HUES48 (cell line): ENCODE measurements at regions not wholly inside any gene's neighbourhood (a gene's known extent, or its start where the extent isn't known, plus 50 kb on each side); places are given as distances from the start of the nearest gene placed in this dataset.

Experiments
- H3K27ac ChIP-seq: one replicate; pipeline ENCODE4 v1.7.0; 2013; ENCODE audit warnings: low read depth, low read length, inconsistent platforms
- H3K27me3 ChIP-seq: 2 replicates; pipeline ENCODE4 v1.6.1; 2013; ENCODE audit warnings: mild to moderate bottlenecking, low read length; ENCODE audit not compliant: control insufficient read depth, insufficient read depth
- H3K36me3 ChIP-seq: 2 replicates; pipeline ENCODE4 v1.6.1; 2013; ENCODE audit warnings: low read length; ENCODE audit not compliant: control insufficient read depth, insufficient read depth
- H3K4me1 ChIP-seq: 2 replicates; pipeline ENCODE4 v1.6.1; 2013; ENCODE audit warnings: mild to moderate bottlenecking, low read length; ENCODE audit not compliant: control insufficient read depth, insufficient read depth
- H3K4me3 ChIP-seq: 2 replicates; pipeline ENCODE4 v1.5.1; 2013; ENCODE audit warnings: mild to moderate bottlenecking, low read depth, low read length
- H3K9ac ChIP-seq: 2 replicates; pipeline ENCODE4 v1.6.1; 2013; ENCODE audit warnings: mild to moderate bottlenecking, low read depth, low read length, moderate library complexity
- H3K9me3 ChIP-seq: 2 replicates; pipeline ENCODE4 v1.6.1; 2013; ENCODE audit warnings: low read length; ENCODE audit not compliant: control insufficient read depth, insufficient read depth

DNA sequence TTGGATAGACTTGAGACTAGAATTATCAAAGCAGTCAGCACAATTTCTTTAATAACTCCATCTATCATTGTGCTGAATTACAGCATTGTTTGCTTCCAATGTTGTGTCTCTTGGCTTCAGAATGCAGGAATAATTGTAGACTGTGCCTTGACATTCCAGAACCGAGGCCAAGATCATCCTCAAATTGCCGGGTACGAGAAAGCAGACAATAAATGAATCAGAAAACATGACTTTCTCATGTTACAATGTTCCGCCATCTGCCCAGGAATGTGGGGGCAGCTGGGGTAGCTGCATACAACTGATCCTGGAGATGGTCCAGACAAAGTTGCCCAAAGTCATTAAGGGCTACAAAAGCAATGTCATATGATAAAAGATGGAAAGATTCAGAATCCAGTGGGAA, 206.2 kb upstream of the SGCD start:
- no peak overlapping the region for H3K27ac ChIP-seq
- H3K9me3 ChIP-seq: no peaks in the 10 kb centered on the region
- no peaks in the 10 kb centered on the region for H3K27me3 ChIP-seq
- no peaks in the 10 kb centered on the region for H3K36me3 ChIP-seq
- H3K4me3 ChIP-seq: no peak overlapping the region
- no peaks in the 10 kb centered on the region for H3K4me1 ChIP-seq
- no peak overlapping the region for H3K9ac ChIP-seq

DNA sequence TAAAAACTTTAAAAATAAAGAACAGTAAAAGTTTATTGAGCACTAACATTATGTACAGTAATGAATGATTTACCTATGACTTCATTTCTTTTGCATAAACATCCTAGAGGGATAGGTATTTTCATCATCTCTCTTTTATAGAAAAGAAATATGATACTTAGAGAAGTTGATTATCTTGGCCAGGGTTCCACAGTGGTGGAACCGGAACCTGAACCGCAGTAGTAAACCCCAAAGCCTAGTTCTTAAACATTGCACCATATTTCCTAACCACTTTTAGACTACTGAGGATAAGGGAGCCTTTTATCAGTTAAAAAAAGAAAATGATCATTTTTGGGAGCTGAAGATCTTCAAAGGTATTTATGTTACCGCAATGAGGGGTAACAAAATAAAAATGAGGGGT, 205.7 kb upstream of the SGCD start:
- no peaks in the 10 kb centered on the region for H3K27me3 ChIP-seq
- H3K9ac ChIP-seq: no peak overlapping the region
- H3K9me3 ChIP-seq: no peaks in the 10 kb centered on the region
- H3K4me3 ChIP-seq: no peak overlapping the region
- no peaks in the 10 kb centered on the region for H3K4me1 ChIP-seq
- no peak overlapping the region for H3K27ac ChIP-seq
- H3K36me3 ChIP-seq: no peaks in the 10 kb centered on the region

DNA sequence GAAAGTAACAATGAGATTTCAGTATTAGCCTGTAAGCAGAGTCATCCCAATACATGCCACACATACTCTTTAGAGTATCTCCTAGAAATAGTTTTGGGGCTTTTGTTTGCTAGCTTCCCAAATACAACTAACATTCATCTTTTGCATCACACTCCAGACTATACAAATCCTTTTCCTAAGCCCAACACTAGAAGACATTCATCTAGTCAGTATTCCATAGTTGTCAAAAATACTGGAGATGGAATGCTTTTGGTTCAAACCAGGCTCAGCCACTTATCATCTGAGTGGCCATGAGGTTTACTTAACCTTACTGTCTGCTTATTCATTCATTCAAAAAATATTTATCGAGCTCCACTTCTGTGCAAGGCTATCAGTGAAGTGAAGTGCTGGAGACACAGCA, 205.1 kb upstream of the SGCD start:
- Histone ChIP-seq H3K27me3 (no peaks in the 10 kb centered on the region), H3K4me3 (no peak overlapping the region), H3K4me1 (no peaks in the 10 kb centered on the region), H3K9me3 (no peaks in the 10 kb centered on the region), H3K27ac (no peak overlapping the region), H3K9ac (no peak overlapping the region), H3K36me3 (no peaks in the 10 kb centered on the region)

DNA sequence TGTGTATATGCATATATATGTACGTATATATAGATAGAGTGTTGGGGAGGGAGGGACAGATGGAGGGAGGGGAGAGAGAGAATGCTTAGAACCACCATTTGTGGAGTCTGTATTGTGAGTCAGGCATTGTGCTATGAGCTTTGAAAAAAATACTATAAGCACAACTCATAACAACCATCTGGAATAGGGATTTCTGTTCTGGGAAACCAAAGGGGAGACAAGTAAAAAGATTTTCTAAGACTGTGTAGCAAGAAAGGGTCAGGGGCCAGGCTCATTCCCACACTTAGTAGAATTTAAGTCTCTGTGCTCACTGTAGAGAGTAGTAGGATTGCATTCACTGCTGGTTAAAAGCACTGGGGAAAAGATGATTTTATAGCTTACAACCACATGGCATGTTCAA, 202.3 kb upstream of the SGCD start:
- Histone ChIP-seq H3K4me1 (no peaks in the 10 kb centered on the region), H3K36me3 (no peaks in the 10 kb centered on the region), H3K27ac (no peak overlapping the region), H3K9me3 (no peaks in the 10 kb centered on the region), H3K9ac (no peak overlapping the region), H3K4me3 (no peak overlapping the region), H3K27me3 (no peaks in the 10 kb centered on the region)

DNA sequence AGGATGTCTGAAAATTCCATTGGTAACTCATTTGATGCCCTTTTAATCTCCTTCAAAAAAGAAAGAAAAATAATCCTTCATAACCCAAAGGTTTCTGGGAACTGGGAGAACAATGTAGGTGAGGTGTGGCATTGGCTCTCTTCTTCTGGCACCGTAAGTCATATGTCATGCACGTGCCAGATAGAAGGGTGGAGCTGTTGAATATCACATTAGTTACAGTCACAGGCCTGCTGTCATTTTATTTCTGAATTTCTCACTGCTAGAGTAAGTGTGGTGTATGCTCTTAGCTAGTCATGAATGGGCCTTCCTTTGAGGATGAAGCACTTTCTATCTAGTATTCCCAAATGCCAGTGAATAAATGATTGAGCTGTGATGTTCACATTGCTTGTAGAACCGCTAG, 201.8 kb upstream of the SGCD start:
- H3K27me3 ChIP-seq: no peaks in the 10 kb centered on the region
- H3K4me1 ChIP-seq: no peaks in the 10 kb centered on the region
- H3K27ac ChIP-seq: no peak overlapping the region
- H3K9ac ChIP-seq: no peak overlapping the region
- H3K4me3 ChIP-seq: no peak overlapping the region
- H3K9me3 ChIP-seq: no peaks in the 10 kb centered on the region
- no peaks in the 10 kb centered on the region for H3K36me3 ChIP-seq

DNA sequence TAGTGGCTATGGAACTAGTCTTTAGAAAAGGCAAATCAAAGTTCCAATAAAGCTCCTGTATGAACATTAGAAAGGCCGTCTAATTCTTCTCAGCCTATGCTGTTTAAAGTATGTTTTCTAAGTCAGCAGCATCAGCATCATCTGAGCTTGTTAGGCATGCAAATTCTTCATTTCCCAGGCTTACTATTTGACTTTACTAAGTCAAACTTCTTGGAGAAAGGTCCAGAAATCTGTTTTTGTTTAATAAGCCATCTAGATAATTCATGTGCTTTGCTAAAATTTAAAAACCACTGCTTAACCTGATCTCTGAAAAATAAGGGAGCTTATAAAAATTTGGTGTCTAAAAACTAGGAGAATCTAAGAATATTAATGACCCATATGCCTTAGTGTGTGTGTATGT, 200.2 kb upstream of the SGCD start:
- H3K27me3 ChIP-seq: no peaks in the 10 kb centered on the region
- H3K9ac ChIP-seq: no peak overlapping the region
- no peak overlapping the region for H3K27ac ChIP-seq
- H3K9me3 ChIP-seq: no peaks in the 10 kb centered on the region
- no peaks in the 10 kb centered on the region for H3K4me1 ChIP-seq
- no peak overlapping the region for H3K4me3 ChIP-seq
- no peaks in the 10 kb centered on the region for H3K36me3 ChIP-seq

DNA sequence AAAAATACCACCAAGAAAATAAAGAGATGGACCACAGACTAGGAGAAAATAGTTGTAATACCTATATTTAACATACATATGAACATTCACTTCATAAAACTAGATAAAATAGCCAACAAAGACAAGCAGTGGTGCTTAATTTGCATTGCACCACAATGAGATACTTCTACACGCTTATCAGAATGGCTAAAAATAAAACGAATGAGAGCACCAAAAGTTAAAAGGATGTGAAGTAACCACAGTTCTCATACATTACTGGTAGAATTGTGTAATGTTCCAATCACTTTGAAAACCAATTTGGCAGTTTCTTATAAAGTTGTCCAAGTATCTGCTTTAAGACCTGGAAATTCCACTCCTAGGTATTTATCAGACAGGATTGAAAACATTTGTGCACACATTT, 198.9 kb upstream of the SGCD start:
- Histone ChIP-seq H3K4me3 (no peak overlapping the region), H3K36me3 (no peaks in the 10 kb centered on the region), H3K9ac (no peak overlapping the region), H3K27me3 (no peaks in the 10 kb centered on the region), H3K4me1 (no peaks in the 10 kb centered on the region), H3K27ac (no peak overlapping the region), H3K9me3 (no peaks in the 10 kb centered on the region)

DNA sequence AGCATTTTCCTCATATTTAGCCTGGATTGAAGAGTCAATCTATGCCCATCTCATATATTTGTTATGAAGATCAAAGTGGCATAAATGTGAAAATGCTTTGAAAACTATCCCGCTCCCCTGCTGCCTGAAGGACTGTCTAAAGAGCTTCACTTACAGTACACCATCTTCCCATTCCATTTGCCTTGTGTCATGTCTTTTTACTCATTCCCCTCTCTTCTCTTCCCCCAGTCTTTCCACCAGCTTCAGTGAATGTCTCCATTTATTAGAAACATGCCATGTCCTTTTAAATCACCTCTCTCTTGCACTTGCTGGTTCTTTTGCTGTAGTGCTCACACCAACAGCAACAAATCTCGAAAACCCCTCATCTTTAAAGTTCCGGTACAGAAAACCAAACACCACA, 192.7 kb upstream of the SGCD start:
- Histone ChIP-seq H3K27me3 (no peaks in the 10 kb centered on the region), H3K9ac (no peak overlapping the region), H3K4me3 (no peak overlapping the region), H3K27ac (no peak overlapping the region), H3K36me3 (no peaks in the 10 kb centered on the region), H3K9me3 (no peaks in the 10 kb centered on the region), H3K4me1 (no peaks in the 10 kb centered on the region)

DNA sequence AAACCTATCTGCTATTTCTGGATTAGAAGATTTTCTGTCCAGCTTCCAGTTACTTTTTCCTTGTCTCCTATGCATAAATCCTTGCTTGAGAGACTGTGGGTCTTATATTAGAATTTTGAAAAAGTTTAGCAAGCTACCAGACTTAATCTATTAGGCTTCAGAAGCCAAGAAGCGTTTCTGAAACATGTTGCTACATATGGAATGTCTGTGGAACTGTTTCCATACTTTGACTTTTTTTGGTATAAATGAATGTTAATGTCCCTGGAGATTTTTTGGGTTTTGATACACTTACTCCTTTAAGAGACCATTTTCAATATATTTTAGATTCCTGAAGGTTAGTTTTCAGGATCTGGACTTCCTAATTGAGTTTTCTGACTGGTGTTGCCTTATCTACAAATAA, 191.4 kb upstream of the SGCD start:
- no peak overlapping the region for H3K4me3 ChIP-seq
- no peak overlapping the region for H3K9ac ChIP-seq
- H3K4me1 ChIP-seq: 0 out of 2 replicates have a peak, but pooled peaks cover 3% of the 10 kb centered on the region
- no peaks in the 10 kb centered on the region for H3K9me3 ChIP-seq
- H3K27ac ChIP-seq: no peak overlapping the region
- no peaks in the 10 kb centered on the region for H3K36me3 ChIP-seq
- no peaks in the 10 kb centered on the region for H3K27me3 ChIP-seq

DNA sequence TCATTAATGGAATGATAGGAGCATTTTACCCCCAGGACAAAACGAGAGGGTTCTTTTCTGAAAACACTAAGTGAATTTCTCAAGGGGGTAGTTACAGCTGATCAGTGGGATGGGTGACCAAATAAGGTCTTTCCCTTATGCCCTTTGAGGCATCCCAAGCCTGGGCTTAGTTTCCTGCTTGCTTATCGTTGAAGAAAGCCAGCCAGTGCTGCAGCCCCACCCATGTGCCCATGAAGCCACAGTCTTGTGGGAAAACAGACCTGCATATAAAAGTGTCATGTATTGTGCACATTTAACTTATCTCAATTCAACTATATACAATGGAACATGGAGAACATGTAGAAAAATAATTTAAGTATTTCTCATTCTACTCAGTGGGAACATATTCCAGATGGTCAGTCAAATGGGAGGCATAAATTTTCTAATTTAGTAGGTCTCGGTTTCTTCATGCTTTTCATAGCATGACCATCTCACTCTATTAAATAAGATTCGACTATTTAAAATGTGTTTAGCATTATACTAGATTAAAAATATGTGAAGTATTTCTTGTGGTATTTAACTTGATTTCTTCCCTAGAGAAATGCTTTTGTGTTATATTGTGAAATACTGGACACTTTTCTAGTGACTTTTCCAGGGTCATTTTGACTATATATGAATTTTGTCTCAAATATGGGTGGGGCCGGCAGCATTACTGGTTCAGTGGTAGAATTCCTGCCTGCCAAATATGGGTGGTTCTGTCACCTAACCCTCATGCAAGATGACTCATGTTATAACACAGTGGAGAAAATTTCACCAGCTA, 189.7 kb upstream of the SGCD start:
- no peak overlapping the region for H3K9ac ChIP-seq
- H3K9me3 ChIP-seq: no peaks in the 10 kb centered on the region; the same call in 1 of the 2 replicates
- H3K27ac ChIP-seq: no peak overlapping the region
- H3K36me3 ChIP-seq: no peaks in the 10 kb centered on the region
- no peak overlapping the region for H3K4me3 ChIP-seq
- H3K4me1 ChIP-seq: 0 out of 2 replicates have a peak, but pooled peaks cover 3% of the 10 kb centered on the region
- H3K27me3 ChIP-seq: no peaks in the 10 kb centered on the region

DNA sequence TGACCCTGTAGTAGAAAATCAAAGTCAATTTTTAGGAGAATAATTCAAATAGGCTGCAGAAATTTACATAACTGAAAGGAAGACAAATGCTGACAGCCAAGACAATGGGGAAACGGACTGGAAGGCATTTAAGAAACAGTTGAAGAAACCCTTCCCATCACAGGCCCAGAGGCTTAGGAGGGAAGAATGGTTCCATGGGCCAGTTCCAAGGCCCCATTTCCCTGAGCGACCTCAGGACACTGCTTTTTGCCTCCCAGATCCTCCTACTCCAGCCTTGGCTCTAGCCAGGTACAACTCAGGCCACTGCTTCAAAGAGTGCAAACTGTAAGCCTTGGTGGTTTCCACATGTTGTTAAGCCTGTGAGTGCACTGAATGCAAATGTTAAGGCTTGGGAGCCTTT, 184.1 kb upstream of the SGCD start:
- Histone ChIP-seq H3K4me1 (0 out of 2 replicates have a peak, but pooled peaks cover 3% of the 10 kb centered on the region), H3K27me3 (no peaks in the 10 kb centered on the region), H3K4me3 (no peak overlapping the region), H3K9me3 (peaks cover 14% of the 10 kb centered on the region), H3K36me3 (no peaks in the 10 kb centered on the region), H3K27ac (no peak overlapping the region), H3K9ac (no peak overlapping the region)
